B cell (primary cell): ENCODE measurements at regions not wholly inside any gene's neighbourhood (a gene's known extent, or its start where the extent isn't known, plus 50 kb on each side); places are given as distances from the start of the nearest gene placed in this dataset.

Source experiments
- ATAC-seq: fragments of 200-7000 bp; cut with Tn5 transposase; one replicate; pipeline ENCODE4 v1.10.0; 2021; ENCODE audit warnings: low read depth, mild to moderate bottlenecking, moderate number of reproducible peaks, moderate library complexity
- CTCF ChIA-PET: fragments of 350-600 bp; sonication (Branson Sonifier 250); formaldehyde crosslinking; loops from one replicate; lab custom pipeline; 2021; ENCODE audit warnings: antibody characterized with exemption, inconsistent platforms; lab: Charles Lee
- POLR2A ChIA-PET: fragments of 350-600 bp; sonication (Branson Sonifier 250); formaldehyde crosslinking; loops from one replicate; lab custom pipeline; 2021; ENCODE audit warnings: antibody characterized with exemption; lab: Charles Lee
- DNase-seq: peaks from one replicate; pipeline ENCODE4 v3.0.0; 2013
- H2AFZ ChIP-seq: 2 replicates; pipeline ENCODE4 v1.6.1; 2012; ENCODE audit warnings: mild to moderate bottlenecking, low read depth, low read length; ENCODE audit not compliant: insufficient read depth, poor library complexity, severe bottlenecking
- H3K27ac ChIP-seq, 2 donors: 1 replicate in 1 of 2; 2 replicates in 1 of 2; pipeline ENCODE4 v1.5.1; 2012 to 2013; ENCODE audit warnings: low read length in 2 of 2, mild to moderate bottlenecking in 2 of 2, moderate library complexity in 1 of 2
- H3K27me3 ChIP-seq, 4 experiments: fragments of 200-600 bp in 1 of 4; sonication (generic) in 1 of 4; replicated peaks in 1 of 4; 1 replicate in 2 of 4; 2 replicates in 2 of 4; pipeline versions ENCODE4 v1.6.1 to v1.7.0; 2013 to 2016; ENCODE audit warnings: low read length in 3 of 4, mild to moderate bottlenecking in 2 of 4, mixed read lengths in 1 of 4, moderate library complexity in 1 of 4; ENCODE audit not compliant: insufficient read depth in 4 of 4, control insufficient read depth in 3 of 4; ENCODE audit errors: control extremely low read depth in 1 of 4
- H3K36me3 ChIP-seq, 2 experiments: replicated peaks in 1 of 2; 1 replicate in 1 of 2; 2 replicates in 1 of 2; pipeline versions ENCODE4 v1.6.1 to v1.7.1; 2013; ENCODE audit warnings: low read length in 1 of 2; ENCODE audit not compliant: insufficient read depth in 2 of 2, control insufficient read depth in 1 of 2; ENCODE audit errors: control extremely low read depth in 1 of 2, extremely low read depth in 1 of 2
- H3K4me1 ChIP-seq, 2 donors: fragments of 200-600 bp in 1 of 2; sonication (generic) in 1 of 2; 1 replicate in 1 of 2; 2 replicates in 1 of 2; pipeline versions ENCODE4 v1.5.1 to v1.6.1; 2013 to 2017; ENCODE audit warnings: low read length in 2 of 2; ENCODE audit not compliant: control insufficient read depth in 2 of 2, insufficient read depth in 2 of 2
- H3K4me2 ChIP-seq: replicated peaks from 2 replicates; pipeline ENCODE3; 2012; ENCODE audit warnings: mild to moderate bottlenecking, low read depth, low read length; ENCODE audit not compliant: poor library complexity, severe bottlenecking
- H3K4me3 ChIP-seq, 5 experiments: fragments of 200-600 bp in 1 of 5; sonication (generic) in 1 of 5; 1 replicate in 3 of 5; 2 replicates in 2 of 5; pipeline versions ENCODE4 v1.5.1 to v1.7.0; 2011 to 2016; ENCODE audit warnings: low read length in 4 of 5, mild to moderate bottlenecking in 4 of 5, low read depth in 2 of 5, control low read depth in 1 of 5, moderate library complexity in 1 of 5; ENCODE audit not compliant: insufficient read depth in 1 of 5; ENCODE audit errors: control extremely low read depth in 1 of 5, extremely low read depth in 1 of 5
- H3K79me2 ChIP-seq: fragments of 200-600 bp; sonication (generic); one replicate; pipeline ENCODE4 v1.6.0; 2016; ENCODE audit warnings: low read length; ENCODE audit not compliant: control insufficient read depth, insufficient read depth
- H3K9ac ChIP-seq: fragments of 200-600 bp; sonication (generic); 2 replicates; pipeline ENCODE4 v1.6.1; 2017; ENCODE audit warnings: mild to moderate bottlenecking, low read length, moderate library complexity
- H3K9me3 ChIP-seq, 3 donors: one replicate each; pipeline versions ENCODE4 v1.6.1 to v1.7.1; 2013; ENCODE audit warnings: low read length in 2 of 3; ENCODE audit not compliant: control insufficient read depth in 2 of 3, insufficient read depth in 1 of 3; ENCODE audit errors: control extremely low read depth in 1 of 3
- H4K20me1 ChIP-seq: 2 replicates; pipeline ENCODE4 v1.6.0; 2012; ENCODE audit warnings: mild to moderate bottlenecking, low read length; ENCODE audit not compliant: insufficient read depth, control insufficient read depth, poor library complexity, severe bottlenecking
- H3K27ac Mint-ChIP-seq: one replicate; pipeline ENCODE4 v1.8.0; 2021; ENCODE audit warnings: mixed read lengths
- H3K27me3 Mint-ChIP-seq: one replicate; pipeline ENCODE4 v1.8.0; 2021; ENCODE audit warnings: mixed read lengths
- H3K4me1 Mint-ChIP-seq: one replicate; pipeline ENCODE4 v1.8.0; 2021; ENCODE audit warnings: mixed read lengths
- H3K4me3 Mint-ChIP-seq: one replicate; pipeline ENCODE4 v1.8.0; 2021; ENCODE audit warnings: mixed read lengths
- H3K9me3 Mint-ChIP-seq: one replicate; pipeline ENCODE4 v1.8.0; 2022; ENCODE audit warnings: mixed read lengths; ENCODE audit not compliant: insufficient read depth
- EZH2 ChIP-seq: IDR thresholded peaks from 2 replicates; pipeline ENCODE4 v1.6.1; 2012; ENCODE audit warnings: borderline replicate concordance, low read depth, mild to moderate bottlenecking, moderate library complexity, low read length; ENCODE audit not compliant: insufficient read depth, poor library complexity, severe bottlenecking
- WGBS: methylation state at CpG from one replicate; pipeline ENCODE4 v1.1.5; 2013; ENCODE audit warnings: missing lambda C conversion rate; ENCODE audit not compliant: insufficient coverage; 5-methylcytosine and 5-hydroxymethylcytosine counted together
- intact Hi-C: fragments of 100-400 bp; cut with micrococcal nuclease; formaldehyde crosslinking; loops from one replicate; pipeline ENCODE4 v1.10.0; 2022
- TF ChIP-seq, protein P1 (sequence below): fragments of 200-600 bp; IDR thresholded peaks from one replicate; pipeline ENCODE4 v1.8.0; 2022; ENCODE audit warnings: antibody characterized with exemption, mild to moderate bottlenecking

DNA sequence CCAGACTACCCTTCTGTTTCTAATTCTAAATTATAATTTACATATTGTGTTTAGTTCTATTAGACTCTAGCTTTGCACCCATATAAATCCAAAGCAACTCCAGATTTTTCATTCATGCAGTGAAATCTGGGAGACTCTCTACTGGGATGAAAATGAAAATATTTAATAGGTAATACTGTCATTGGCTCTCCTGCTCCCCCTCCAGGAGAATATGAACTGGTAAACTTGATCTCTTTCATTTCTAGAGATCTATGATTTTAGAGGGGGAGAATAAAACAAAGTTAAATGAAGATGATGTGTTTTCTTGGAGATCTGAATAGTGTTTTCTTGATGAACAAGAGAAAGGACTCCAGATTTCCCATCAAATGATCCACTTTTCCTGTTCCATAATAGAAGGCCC, 104.3 kb upstream of the TMCC3 start:
- no peaks in the 10 kb centered on the region for H3K4me1 ChIP-seq
- H4K20me1 ChIP-seq = peaks cover 21% of the 10 kb centered on the region
- no peaks in the 10 kb centered on the region for H3K9me3 ChIP-seq
- no peak overlapping the region for H2AFZ ChIP-seq
- DNase-seq = no peak
- ChIA-PET CTCF (interaction anchor here (1.3 to 1.8 kb wide), 2 partner anchors 121 to 151 kb away, joined by 4 to 8 read pairs; no protein-coding TSS in a partner anchor), POLR2A (no interaction called here)
- H3K36me3 ChIP-seq = peaks cover 1 to 11% of the 10 kb centered on the region in 2 experiments
- Mint-ChIP-seq H3K27me3 (no peaks in the 10 kb centered on the region), H3K9me3 (no peaks in the 10 kb centered on the region), H3K27ac (no peak overlapping the region), H3K4me3 (no peak overlapping the region), H3K4me1 (no peaks in the 10 kb centered on the region)
- H3K4me3 ChIP-seq = no peak overlapping the region
- H3K9ac ChIP-seq = no peak overlapping the region
- no peak overlapping the region for H3K4me2 ChIP-seq
- no peak overlapping the region for H3K27ac ChIP-seq
- H3K27me3 ChIP-seq = no peaks in the 10 kb centered on the region
- H3K79me2 ChIP-seq = peaks cover 21% of the 10 kb centered on the region
- ATAC-seq = no peak
- TF ChIP-seq, protein P1, sequence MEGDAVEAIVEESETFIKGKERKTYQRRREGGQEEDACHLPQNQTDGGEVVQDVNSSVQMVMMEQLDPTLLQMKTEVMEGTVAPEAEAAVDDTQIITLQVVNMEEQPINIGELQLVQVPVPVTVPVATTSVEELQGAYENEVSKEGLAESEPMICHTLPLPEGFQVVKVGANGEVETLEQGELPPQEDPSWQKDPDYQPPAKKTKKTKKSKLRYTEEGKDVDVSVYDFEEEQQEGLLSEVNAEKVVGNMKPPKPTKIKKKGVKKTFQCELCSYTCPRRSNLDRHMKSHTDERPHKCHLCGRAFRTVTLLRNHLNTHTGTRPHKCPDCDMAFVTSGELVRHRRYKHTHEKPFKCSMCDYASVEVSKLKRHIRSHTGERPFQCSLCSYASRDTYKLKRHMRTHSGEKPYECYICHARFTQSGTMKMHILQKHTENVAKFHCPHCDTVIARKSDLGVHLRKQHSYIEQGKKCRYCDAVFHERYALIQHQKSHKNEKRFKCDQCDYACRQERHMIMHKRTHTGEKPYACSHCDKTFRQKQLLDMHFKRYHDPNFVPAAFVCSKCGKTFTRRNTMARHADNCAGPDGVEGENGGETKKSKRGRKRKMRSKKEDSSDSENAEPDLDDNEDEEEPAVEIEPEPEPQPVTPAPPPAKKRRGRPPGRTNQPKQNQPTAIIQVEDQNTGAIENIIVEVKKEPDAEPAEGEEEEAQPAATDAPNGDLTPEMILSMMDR = no peak
- TF ChIP-seq EZH2 = no peak
- intact Hi-C loops = no loop called here

DNA sequence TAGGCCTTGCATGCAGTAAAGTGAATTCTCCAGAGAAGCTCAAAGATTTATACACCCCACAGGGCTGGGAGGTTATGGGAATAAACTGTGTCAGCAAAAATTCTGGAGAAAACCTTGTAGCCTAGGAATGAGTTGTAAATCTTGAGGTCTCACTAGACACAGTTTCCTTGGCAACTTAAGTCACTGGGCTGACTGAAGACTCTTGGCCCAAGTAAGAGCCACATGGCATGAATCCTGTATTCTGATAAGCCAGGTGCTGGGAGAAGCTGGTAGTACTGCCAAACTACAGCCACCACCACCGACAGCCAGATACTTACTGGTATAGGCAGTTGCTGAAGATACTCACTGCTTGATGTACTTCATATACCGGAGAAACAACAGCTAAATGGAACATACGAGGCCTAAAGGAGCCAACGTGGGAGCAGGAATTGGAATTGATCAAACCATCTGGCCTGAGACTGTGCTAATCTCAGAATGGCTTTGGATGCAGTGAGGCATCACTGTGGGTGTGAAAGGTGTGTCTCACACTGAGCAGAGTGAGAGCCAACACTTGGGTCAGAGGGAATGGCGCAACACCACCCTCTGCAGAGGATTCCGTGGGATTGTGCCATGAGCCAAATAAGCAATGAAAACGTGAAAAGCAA, 102.8 kb upstream of the TMCC3 start:
- intact Hi-C loops = no loop called here
- WGBS = 96% methylated on average over 7 of the region's 7 CpGs

More for the DNA sequence above, 102.8 kb upstream of the TMCC3 start:
- Histone ChIP-seq H3K79me2 (peaks cover 16% of the 10 kb centered on the region), H2AFZ (no peak overlapping the region), H4K20me1 (peaks cover 20% of the 10 kb centered on the region), H3K27ac (no peak overlapping the region), H3K4me1 (no peaks in the 10 kb centered on the region), H3K27me3 (no peaks in the 10 kb centered on the region), H3K4me2 (no peak overlapping the region), H3K4me3 (no peak overlapping the region), H3K9me3 (no peaks in the 10 kb centered on the region), H3K9ac (no peak overlapping the region), H3K36me3 (peaks cover 1 to 11% of the 10 kb centered on the region in 2 experiments)
- Mint-ChIP-seq H3K27ac (no peak overlapping the region), H3K4me1 (no peaks in the 10 kb centered on the region), H3K4me3 (no peak overlapping the region), H3K9me3 (no peaks in the 10 kb centered on the region), H3K27me3 (no peaks in the 10 kb centered on the region)
- ChIA-PET CTCF (interaction anchor here (0.7 kb wide), 1 partner anchor 122 kb away, joined by 3 read pairs; no protein-coding TSS in a partner anchor), POLR2A (interaction anchor here (1.2 kb wide), 1 partner anchor 121 kb away, joined by 7 read pairs; no protein-coding TSS in a partner anchor)
- DNase-seq = no peak
- no peak for ATAC-seq
- TF ChIP-seq, protein P1 = no peak
- no peak for TF ChIP-seq EZH2
